Fibroblast of skin of abdomen (primary cell): ENCODE measurements at regions not wholly inside any gene's neighbourhood (a gene's known extent, or its start where the extent isn't known, plus 50 kb on each side); places are given as distances from the start of the nearest gene placed in this dataset.

Source experiments
- DNase-seq: peaks from one replicate; pipeline ENCODE4 v3.0.0-alpha.2; 2013

GRCh38 chr11:126127898-126128297, 65.2 kb upstream of the CDON start:
- DNase-seq = no peak

DNA sequence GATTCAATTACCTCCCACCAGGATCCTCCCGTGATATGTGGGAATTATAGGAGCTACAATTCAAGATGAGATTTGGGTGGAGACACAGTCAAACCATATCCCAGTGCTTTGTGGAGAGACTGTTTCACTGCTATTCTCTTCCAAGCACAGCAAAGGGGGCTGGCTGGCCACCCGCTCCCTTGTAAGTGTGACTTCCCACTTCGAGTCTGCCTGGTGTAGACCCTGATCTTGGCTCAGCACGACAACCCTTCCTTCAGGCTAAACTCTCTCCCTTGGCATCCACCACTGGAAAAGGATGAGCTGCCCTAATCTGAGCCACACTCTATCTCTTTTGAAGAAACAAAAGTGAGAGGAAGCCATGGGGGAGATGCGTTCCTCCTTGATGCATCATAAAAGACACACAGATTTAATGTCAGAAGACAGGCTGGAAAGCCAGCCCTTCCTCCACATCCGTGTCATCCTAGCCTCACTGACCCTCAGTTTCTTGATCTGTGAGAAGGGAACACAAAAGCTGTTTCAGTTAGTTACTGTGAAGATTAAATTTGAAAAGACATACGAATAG, 64.7 kb upstream of the CDON start:
- no peak for DNase-seq

DNA sequence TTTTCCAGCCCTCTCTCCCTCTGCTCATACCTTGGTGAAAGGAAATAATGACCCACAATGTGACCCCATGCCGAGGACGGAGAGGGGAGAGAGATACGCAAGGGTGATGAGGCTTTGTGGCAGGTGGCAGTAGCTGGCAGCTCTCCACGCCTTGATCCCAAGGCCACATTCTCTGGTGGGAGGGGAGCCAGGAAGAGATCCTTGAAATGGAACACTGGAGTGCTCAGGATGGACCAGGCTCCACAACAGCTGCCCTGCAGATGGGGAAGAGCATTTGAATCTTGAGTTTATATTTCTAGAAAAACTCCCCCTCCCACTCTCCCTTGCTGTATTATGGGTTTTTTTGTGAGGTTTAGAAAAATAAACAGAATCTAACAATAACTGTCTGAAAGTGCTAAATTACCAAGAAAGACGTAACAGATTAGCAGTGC, 61.6 kb upstream of the CDON start:
- DNase-seq = no peak

DNA sequence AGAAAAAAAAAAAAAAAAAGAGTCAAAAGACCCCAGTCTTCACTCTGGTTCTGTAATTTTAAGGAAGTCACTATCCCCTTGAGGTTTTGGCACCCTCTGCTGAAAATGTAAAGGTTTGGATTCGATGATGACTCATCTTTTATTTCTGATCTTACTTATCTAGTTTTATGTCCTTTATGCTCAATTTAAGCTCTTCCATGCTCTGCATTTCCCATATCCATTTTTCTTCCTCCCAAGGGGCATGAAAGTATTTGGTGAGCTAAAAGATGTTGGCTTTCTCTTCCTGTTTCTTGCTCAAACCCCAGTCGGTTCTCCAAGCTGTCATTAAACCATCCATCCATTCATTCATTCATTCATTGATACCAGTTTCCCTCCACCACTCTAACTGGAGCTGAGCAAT, 61.0 kb upstream of the CDON start:
- peak; percentile 35 for DNase-seq

DNA sequence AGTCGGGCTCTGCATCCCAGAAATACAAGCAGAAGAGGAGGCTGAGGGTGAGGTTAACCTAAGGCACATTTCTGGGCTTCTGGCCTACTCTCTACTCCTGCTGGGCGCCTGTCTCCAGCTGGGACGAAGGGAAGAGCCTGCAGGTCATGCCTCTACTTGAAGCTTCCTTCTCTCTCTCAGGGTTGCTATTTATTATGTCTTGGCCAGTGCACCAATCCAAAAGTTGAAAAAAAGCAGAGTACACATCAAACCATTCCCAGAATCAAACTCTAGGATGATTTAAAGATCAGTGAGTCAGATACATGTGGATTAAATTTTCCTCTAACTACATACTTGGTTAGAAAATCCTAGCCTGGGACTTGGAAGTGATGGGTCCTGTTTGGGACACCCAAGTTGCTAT, 60.2 kb upstream of the CDON start:
- peak; percentile 70 for DNase-seq

DNA sequence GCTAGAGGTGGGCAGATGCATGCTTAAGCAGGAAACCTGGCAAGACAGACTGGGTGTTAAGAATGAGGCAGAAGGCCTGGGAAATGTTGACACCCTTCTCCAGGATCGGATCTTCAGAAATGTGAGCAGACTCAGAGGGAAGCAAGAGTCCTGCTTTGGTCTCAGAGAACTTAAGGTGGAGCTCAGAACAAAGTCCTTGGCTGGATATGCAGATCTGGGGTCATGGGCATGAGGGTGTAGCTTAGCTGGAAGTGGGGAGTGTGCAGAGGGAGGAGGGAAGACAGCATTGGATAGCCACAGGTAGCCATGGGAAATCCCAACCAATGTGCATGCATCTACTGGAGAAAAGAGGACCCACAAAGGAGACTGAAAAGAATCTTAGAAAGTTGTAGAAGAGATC, 58.6 kb upstream of the CDON start:
- no peak for DNase-seq

DNA sequence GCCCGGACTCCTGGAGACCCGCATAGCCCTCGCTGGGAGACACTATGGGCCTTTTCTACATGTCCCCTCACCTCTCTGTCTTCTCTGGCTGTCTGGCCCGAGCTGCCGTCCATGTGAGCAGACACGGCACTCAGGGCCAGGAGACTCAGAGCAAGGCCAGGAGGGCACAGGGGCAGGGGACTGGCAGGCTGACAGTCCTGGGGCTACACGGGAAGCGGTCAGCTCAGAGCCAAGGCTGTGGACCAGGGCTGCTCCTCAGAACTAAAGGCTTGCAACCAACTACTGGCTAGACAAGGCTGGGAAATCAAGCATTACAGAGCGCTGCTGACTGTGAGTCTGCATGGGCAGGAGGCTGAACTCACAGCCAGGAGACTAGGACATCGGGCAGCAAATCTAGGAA, 56.1 kb upstream of the CDON start:
- no peak for DNase-seq

DNA sequence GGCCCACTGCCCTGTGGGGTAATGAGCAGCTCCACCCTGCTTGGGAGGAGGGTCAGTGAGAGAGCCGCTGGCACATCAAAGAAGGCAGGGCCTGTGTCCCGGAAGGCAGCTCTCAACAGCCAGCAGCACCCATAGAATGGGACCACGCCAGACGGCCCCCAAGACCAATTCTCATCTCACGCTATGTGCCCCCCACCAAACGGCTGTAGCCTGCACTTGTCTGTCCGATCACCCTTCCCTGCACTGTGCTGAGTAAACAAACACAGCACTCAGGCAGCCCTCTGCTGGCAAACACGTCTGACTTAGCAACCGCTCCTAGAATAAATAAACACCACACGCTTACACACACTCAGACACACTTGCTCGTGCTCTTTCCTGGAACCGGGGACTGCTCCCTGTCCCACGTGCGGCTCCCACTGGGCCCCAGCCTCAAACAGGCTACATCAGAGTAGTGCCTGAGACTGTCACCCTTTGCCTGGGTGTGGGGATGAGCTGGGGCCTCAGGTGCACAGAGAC, 53.2 kb upstream of the CDON start:
- peak; percentile 51 for DNase-seq

DNA sequence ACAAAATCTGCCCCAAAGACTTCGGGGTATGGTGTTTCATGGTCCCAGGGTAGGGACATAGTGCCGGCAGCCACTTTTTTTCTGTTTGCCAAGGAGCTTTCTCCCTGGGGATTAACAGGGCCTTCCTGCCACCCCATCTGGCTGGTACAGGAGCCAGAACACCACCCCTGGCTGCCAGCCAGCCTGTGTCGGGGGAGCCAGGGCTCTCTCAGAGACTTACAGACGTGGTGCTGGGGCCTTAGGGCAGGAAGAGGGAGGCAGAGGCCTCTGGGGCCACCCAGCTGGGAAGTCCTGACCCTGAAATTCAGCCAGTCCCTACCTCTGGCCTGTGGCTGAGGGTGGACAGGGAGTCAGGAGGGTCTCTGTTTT, 52.4 kb upstream of the CDON start:
- DNase-seq = no peak

DNA sequence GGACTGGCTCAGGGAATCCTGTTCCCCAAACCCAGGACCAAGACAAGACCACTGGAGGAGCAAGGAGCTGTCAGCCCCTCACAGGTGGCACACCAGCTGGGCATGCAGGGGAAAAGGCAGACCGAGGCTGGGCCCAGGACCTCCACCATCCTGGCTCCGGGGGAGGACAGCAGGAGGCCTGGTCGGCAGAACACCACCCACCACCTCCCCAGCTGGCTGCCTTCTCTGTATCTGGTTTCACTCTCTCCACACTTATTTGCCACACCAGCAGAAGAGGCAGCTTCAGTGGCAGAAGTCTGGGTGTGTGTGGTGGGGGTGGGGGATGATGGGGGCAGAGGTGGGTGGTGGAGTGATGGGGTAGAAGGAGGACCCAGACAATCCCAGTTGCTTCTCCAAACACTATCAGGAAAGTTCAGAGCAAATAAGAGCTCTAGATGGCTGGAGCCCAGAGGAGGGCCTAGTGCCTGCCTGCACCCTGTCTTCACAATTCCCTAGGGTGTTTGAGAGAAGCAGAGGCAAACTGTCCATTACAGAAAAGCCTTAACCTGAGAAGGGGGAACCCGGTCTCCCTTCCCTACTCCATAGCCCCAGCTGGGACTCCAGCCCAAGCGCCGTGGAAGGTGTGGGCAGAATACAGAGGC, 51.9 kb upstream of the CDON start:
- no peak for DNase-seq

GRCh38 chr11:126113963-126114362, 51.3 kb upstream of the CDON start:
- DNase-seq = no peak

DNA sequence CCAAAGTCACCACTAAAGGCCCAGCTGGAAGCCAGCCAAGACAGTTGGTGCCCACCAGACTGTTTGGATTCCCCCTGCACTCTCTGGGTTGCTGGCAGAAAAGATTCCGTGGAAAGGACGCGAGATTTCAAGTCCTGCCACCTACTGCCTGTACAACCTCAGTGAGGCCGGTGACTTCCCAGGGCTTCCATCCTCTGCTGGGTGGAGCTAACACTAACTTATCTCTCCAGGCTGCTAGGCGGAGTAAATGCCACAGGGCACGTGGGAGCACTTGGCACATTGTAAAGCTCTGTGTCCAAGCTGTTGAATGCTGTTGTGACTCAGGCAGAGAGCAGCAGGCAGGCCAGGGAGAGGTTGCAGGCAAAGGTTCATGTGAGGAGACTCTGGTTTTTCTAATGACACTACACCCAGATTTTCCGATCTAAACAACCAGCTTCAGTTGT, 50.9 kb upstream of the CDON start:
- peak; percentile 84 for DNase-seq

- no peak for DNase-seq
Observed at GRCh38 chr11:126113012-126113411, 50.3 kb upstream of the CDON start.

DNA sequence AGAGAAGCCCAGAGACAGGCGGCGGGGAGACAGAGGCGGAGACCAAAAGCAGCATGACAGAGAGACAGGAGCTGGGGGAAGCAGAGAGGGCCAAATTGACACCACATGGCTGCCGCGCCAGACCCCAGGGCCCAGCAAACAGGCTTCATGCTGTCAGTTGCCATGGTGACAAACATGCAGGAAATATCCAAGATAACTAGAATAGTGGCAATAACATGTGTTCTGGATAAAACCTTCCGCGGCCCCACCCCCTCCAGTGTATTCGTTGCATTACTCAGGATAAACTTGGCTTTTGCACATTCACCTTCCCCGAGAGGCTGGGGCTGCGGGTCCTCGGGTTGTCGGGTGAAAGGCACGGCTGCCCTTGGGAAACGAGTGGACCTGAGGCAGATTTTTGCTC, 49.9 kb upstream of the CDON start:
- peak; percentile 87 for DNase-seq
